Glutamatergic neuron (in vitro differentiated cells): ENCODE measurements at regions not wholly inside any gene's neighbourhood (a gene's known extent, or its start where the extent isn't known, plus 50 kb on each side); places are given as distances from the start of the nearest gene placed in this dataset.

Source experiments
- DNase-seq: peaks from one replicate; pipeline ENCODE4 v3.0.0; 2022
- H3K27ac Mint-ChIP-seq: one replicate; pipeline ENCODE4 v1.8.0; 2020; ENCODE audit warnings: mild to moderate bottlenecking, mixed read lengths, inconsistent platforms; ENCODE audit not compliant: unreplicated experiment
- H3K27me3 Mint-ChIP-seq: one replicate; pipeline ENCODE4 v1.8.0; 2020; ENCODE audit warnings: mild to moderate bottlenecking, moderate library complexity, mixed read lengths, inconsistent platforms; ENCODE audit not compliant: unreplicated experiment
- H3K36me3 Mint-ChIP-seq: one replicate; pipeline ENCODE4 v1.8.0; 2020; ENCODE audit warnings: mild to moderate bottlenecking, mixed read lengths, inconsistent platforms; ENCODE audit not compliant: unreplicated experiment
- H3K4me1 Mint-ChIP-seq: one replicate; pipeline ENCODE4 v1.8.0; 2020; ENCODE audit warnings: mild to moderate bottlenecking, low read depth, mixed read lengths, inconsistent platforms; ENCODE audit not compliant: unreplicated experiment
- H3K4me3 Mint-ChIP-seq: one replicate; pipeline ENCODE4 v1.8.0; 2020; ENCODE audit warnings: mild to moderate bottlenecking, mixed read lengths, inconsistent platforms; ENCODE audit not compliant: unreplicated experiment
- H3K9me3 Mint-ChIP-seq: one replicate; pipeline ENCODE4 v1.8.0; 2020; ENCODE audit warnings: mild to moderate bottlenecking, moderate library complexity, mixed read lengths, inconsistent platforms; ENCODE audit not compliant: unreplicated experiment
- TF ChIP-seq, protein P1 (sequence below): fragments of 200-600 bp; sonication (generic); IDR thresholded peaks from one replicate; pipeline ENCODE4 v1.5.0; 2021; ENCODE audit not compliant: partially characterized antibody, unreplicated experiment

- DNase-seq, result no peak
- H3K4me1 Mint-ChIP-seq, result peaks cover 7% of the 10 kb centered on the region
- H3K27ac Mint-ChIP-seq, result no peak overlapping the region
- H3K9me3 Mint-ChIP-seq, result peaks cover 2% of the 10 kb centered on the region
- TF ChIP-seq, protein P1, sequence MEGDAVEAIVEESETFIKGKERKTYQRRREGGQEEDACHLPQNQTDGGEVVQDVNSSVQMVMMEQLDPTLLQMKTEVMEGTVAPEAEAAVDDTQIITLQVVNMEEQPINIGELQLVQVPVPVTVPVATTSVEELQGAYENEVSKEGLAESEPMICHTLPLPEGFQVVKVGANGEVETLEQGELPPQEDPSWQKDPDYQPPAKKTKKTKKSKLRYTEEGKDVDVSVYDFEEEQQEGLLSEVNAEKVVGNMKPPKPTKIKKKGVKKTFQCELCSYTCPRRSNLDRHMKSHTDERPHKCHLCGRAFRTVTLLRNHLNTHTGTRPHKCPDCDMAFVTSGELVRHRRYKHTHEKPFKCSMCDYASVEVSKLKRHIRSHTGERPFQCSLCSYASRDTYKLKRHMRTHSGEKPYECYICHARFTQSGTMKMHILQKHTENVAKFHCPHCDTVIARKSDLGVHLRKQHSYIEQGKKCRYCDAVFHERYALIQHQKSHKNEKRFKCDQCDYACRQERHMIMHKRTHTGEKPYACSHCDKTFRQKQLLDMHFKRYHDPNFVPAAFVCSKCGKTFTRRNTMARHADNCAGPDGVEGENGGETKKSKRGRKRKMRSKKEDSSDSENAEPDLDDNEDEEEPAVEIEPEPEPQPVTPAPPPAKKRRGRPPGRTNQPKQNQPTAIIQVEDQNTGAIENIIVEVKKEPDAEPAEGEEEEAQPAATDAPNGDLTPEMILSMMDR, result no peak
- H3K4me3 Mint-ChIP-seq, result no peak overlapping the region
- H3K27me3 Mint-ChIP-seq, result no peaks in the 10 kb centered on the region
- H3K36me3 Mint-ChIP-seq, result no peaks in the 10 kb centered on the region
Measured at GRCh38 chr4:4709736-4710135, 149.7 kb upstream of the MSX1 start.

- Mint-ChIP-seq H3K27me3 (peaks cover 2% of the 10 kb centered on the region), H3K4me1 (peaks cover 7% of the 10 kb centered on the region), H3K36me3 (no peaks in the 10 kb centered on the region), H3K4me3 (no peak overlapping the region), H3K9me3 (peaks cover 2% of the 10 kb centered on the region), H3K27ac (no peak overlapping the region)
- TF ChIP-seq, protein P1, result no peak
- DNase-seq, result no peak
Measured at GRCh38 chr4:4704267-4704666, 155.2 kb upstream of the MSX1 start.

GRCh38 chr4:4697584-4697983, 155.7 kb upstream of the STX18 start:
- H3K27ac Mint-ChIP-seq, result no peak overlapping the region
- no peak for DNase-seq
- H3K9me3 Mint-ChIP-seq, result no peaks in the 10 kb centered on the region
- no peak overlapping the region for H3K4me3 Mint-ChIP-seq
- H3K36me3 Mint-ChIP-seq, result no peaks in the 10 kb centered on the region
- TF ChIP-seq, protein P1, result no peak
- H3K27me3 Mint-ChIP-seq, result peaks cover 4% of the 10 kb centered on the region
- no peaks in the 10 kb centered on the region for H3K4me1 Mint-ChIP-seq

- Mint-ChIP-seq H3K27ac (no peak overlapping the region), H3K4me3 (no peak overlapping the region), H3K36me3 (no peaks in the 10 kb centered on the region), H3K4me1 (peaks cover 4% of the 10 kb centered on the region), H3K9me3 (no peaks in the 10 kb centered on the region), H3K27me3 (peaks cover 4% of the 10 kb centered on the region)
- TF ChIP-seq, protein P1, result no peak
- DNase-seq, result no peak
Measured at GRCh38 chr4:4696530-4696929, 154.7 kb upstream of the STX18 start.

GRCh38 chr4:4695497-4695896, 153.6 kb upstream of the STX18 start:
- H3K36me3 Mint-ChIP-seq, result no peaks in the 10 kb centered on the region
- H3K27ac Mint-ChIP-seq, result no peak overlapping the region
- H3K4me1 Mint-ChIP-seq, result peaks cover 4% of the 10 kb centered on the region
- peaks cover 4% of the 10 kb centered on the region for H3K27me3 Mint-ChIP-seq
- H3K4me3 Mint-ChIP-seq, result no peak overlapping the region
- DNase-seq, result no peak
- TF ChIP-seq, protein P1, result no peak
- H3K9me3 Mint-ChIP-seq, result no peaks in the 10 kb centered on the region
